CD14-positive monocyte (primary cell): ENCODE measurements at regions not wholly inside any gene's neighbourhood (a gene's known extent, or its start where the extent isn't known, plus 50 kb on each side); places are given as distances from the start of the nearest gene placed in this dataset.

Experiments
- DNase-seq, 3 donors: peaks; one replicate each; pipeline ENCODE4 v3.0.0-alpha.2; 2011 to 2022
- H2AFZ ChIP-seq: 2 replicates; pipeline ENCODE4 v1.6.0; 2012; ENCODE audit warnings: mild to moderate bottlenecking, low read depth, low read length, inconsistent platforms; ENCODE audit not compliant: insufficient read depth, poor library complexity, severe bottlenecking
- H3K27ac ChIP-seq, 2 donors: 1 replicate in 1 of 2; 2 replicates in 1 of 2; pipeline ENCODE4 v1.5.1; 2012 to 2013; ENCODE audit warnings: low read length in 2 of 2, control low read depth in 1 of 2, inconsistent platforms in 1 of 2, low read depth in 1 of 2, mild to moderate bottlenecking in 1 of 2
- H3K27me3 ChIP-seq, 2 donors: one replicate each; pipeline versions ENCODE4 v1.6.0 to v1.6.1; 2011 to 2013; ENCODE audit warnings: low read length in 2 of 2; ENCODE audit not compliant: control insufficient read depth in 2 of 2, insufficient read depth in 2 of 2
- H3K36me3 ChIP-seq, 2 donors: replicated peaks in 1 of 2; 1 replicate in 1 of 2; 2 replicates in 1 of 2; pipeline versions ENCODE4 v1.5.1 to v1.6.1; 2012 to 2013; ENCODE audit warnings: low read length in 2 of 2, control low read depth in 1 of 2, inconsistent platforms in 1 of 2, mild to moderate bottlenecking in 1 of 2; ENCODE audit not compliant: insufficient read depth in 2 of 2, control insufficient read depth in 1 of 2
- H3K4me1 ChIP-seq, 2 donors: 1 replicate in 1 of 2; 2 replicates in 1 of 2; pipeline versions ENCODE4 v1.5.1 to v1.6.1; 2012 to 2013; ENCODE audit warnings: low read length in 2 of 2, control low read depth in 1 of 2, inconsistent platforms in 1 of 2, mild to moderate bottlenecking in 1 of 2, moderate library complexity in 1 of 2; ENCODE audit not compliant: insufficient read depth in 2 of 2, control insufficient read depth in 1 of 2
- H3K4me2 ChIP-seq: replicated peaks from 2 replicates; pipeline ENCODE3; 2012; ENCODE audit warnings: low read length, moderate library complexity, mild to moderate bottlenecking; ENCODE audit not compliant: poor library complexity, severe bottlenecking; ENCODE audit errors: extremely low read depth
- H3K4me3 ChIP-seq, 3 experiments: fragments of 200-600 bp in 1 of 3; sonication (generic) in 1 of 3; replicated peaks in 1 of 3; 1 replicate in 2 of 3; 2 replicates in 1 of 3; pipeline ENCODE4 v1.5.1; 2011 to 2013; ENCODE audit warnings: low read length in 3 of 3, mild to moderate bottlenecking in 3 of 3, control low read depth in 2 of 3, low read depth in 2 of 3, inconsistent platforms in 1 of 3, moderate library complexity in 1 of 3
- H3K79me2 ChIP-seq: 2 replicates; pipeline ENCODE4 v1.6.0; 2012; ENCODE audit warnings: mild to moderate bottlenecking, control low read depth, inconsistent platforms, low read length, moderate library complexity; ENCODE audit not compliant: insufficient read depth
- H3K9ac ChIP-seq: 2 replicates; pipeline ENCODE4 v1.6.0; 2017; ENCODE audit warnings: low read length, mild to moderate bottlenecking; ENCODE audit not compliant: insufficient read depth, poor library complexity, severe bottlenecking
- H3K9me3 ChIP-seq, 2 donors: replicated peaks in 1 of 2; 1 replicate in 1 of 2; 2 replicates in 1 of 2; pipeline versions ENCODE4 v1.5.1 to v1.6.1; 2012 to 2013; ENCODE audit warnings: low read length in 2 of 2, control low read depth in 1 of 2; ENCODE audit not compliant: control insufficient read depth in 1 of 2, insufficient read depth in 1 of 2
- H4K20me1 ChIP-seq: 2 replicates; pipeline ENCODE4 v1.6.0; 2012; ENCODE audit warnings: mild to moderate bottlenecking, low read length, control low read depth, moderate library complexity; ENCODE audit not compliant: insufficient read depth
- H3K27ac Mint-ChIP-seq, 7 donors: one replicate each; pipeline ENCODE4 v1.8.0; 2020; ENCODE audit warnings: mild to moderate bottlenecking in 7 of 7, mixed read lengths in 7 of 7, moderate library complexity in 6 of 7, inconsistent platforms in 2 of 7
- H3K27me3 Mint-ChIP-seq, 3 donors: one replicate each; pipeline ENCODE4 v1.8.0; 2021 to 2022; ENCODE audit warnings: low read depth in 3 of 3, mild to moderate bottlenecking in 3 of 3, mixed read lengths in 3 of 3, moderate library complexity in 3 of 3, inconsistent platforms in 1 of 3
- H3K36me3 Mint-ChIP-seq, 2 donors: one replicate each; pipeline ENCODE4 v1.8.0; 2020; ENCODE audit warnings: mixed read lengths in 2 of 2, inconsistent platforms in 1 of 2, mild to moderate bottlenecking in 1 of 2
- H3K4me1 Mint-ChIP-seq: one replicate; pipeline ENCODE4 v1.8.0; 2020; ENCODE audit warnings: mild to moderate bottlenecking, mixed read lengths
- H3K4me3 Mint-ChIP-seq, 2 donors: one replicate each; pipeline ENCODE4 v1.8.0; 2020; ENCODE audit warnings: mild to moderate bottlenecking in 2 of 2, mixed read lengths in 2 of 2, moderate library complexity in 1 of 2
- H3K9me3 Mint-ChIP-seq, 7 donors: one replicate each; pipeline ENCODE4 v1.8.0; 2020 to 2022; ENCODE audit warnings: mixed read lengths in 7 of 7, mild to moderate bottlenecking in 6 of 7, moderate library complexity in 6 of 7, inconsistent platforms in 2 of 7
- CTCF ChIP-seq: fragments of 200-600 bp; IDR thresholded peaks from one replicate; pipeline ENCODE4 v1.8.0; 2022; ENCODE audit warnings: antibody characterized with exemption, mild to moderate bottlenecking
- WGBS: methylation state at CpG from one replicate; pipeline ENCODE4 v1.1.5; 2013; ENCODE audit warnings: missing lambda C conversion rate; ENCODE audit not compliant: insufficient coverage; 5-methylcytosine and 5-hydroxymethylcytosine counted together
- intact Hi-C, 2 donors: fragments of 100-400 bp; cut with micrococcal nuclease; formaldehyde crosslinking; loops; one replicate each; pipeline versions ENCODE4 v1.15.0 to v1.15.1; 2023

GRCh38 chr7:68663392-68663791, 934.9 kb upstream of the AUTS2 start:
- peaks cover 19 to 33% of the 10 kb centered on the region in 2 donors for H3K9me3 ChIP-seq
- Mint-ChIP-seq H3K4me1 (no peaks in the 10 kb centered on the region), H3K4me3 (no peak overlapping the region), H3K27ac (no peak overlapping the region), H3K27me3 (peaks cover 0 to 2% (median 0%) of the 10 kb centered on the region in 3 donors), H3K9me3 (peaks cover 9 to 32% (median 21%) of the 10 kb centered on the region in 7 donors), H3K36me3 (no peaks in the 10 kb centered on the region)
- no peaks in the 10 kb centered on the region for H3K79me2 ChIP-seq
- H3K36me3 ChIP-seq, result no peaks in the 10 kb centered on the region
- H4K20me1 ChIP-seq, result no peaks in the 10 kb centered on the region
- no peak overlapping the region for H3K4me2 ChIP-seq
- no peak overlapping the region for H3K4me3 ChIP-seq
- no peak overlapping the region for H3K27ac ChIP-seq
- no peak overlapping the region for H3K9ac ChIP-seq
- no peaks in the 10 kb centered on the region for H3K4me1 ChIP-seq
- intact Hi-C loops, result no loop called here
- no peaks in the 10 kb centered on the region for H3K27me3 ChIP-seq
- no peak for DNase-seq
- no peak overlapping the region for H2AFZ ChIP-seq
- WGBS, result no CpG with 5 or more reads among the region's 1 CpG
- TF ChIP-seq CTCF, result no peak

- Mint-ChIP-seq H3K4me1 (no peaks in the 10 kb centered on the region), H3K36me3 (no peaks in the 10 kb centered on the region), H3K4me3 (no peak overlapping the region), H3K27me3 (peaks cover 0 to 2% (median 0%) of the 10 kb centered on the region in 3 donors), H3K9me3 (peaks cover 10 to 44% (median 27%) of the 10 kb centered on the region in 7 donors), H3K27ac (no peak overlapping the region)
- no peak overlapping the region for H3K4me3 ChIP-seq
- DNase-seq, result no peak
- no peak overlapping the region for H3K27ac ChIP-seq
- no peaks in the 10 kb centered on the region for H3K79me2 ChIP-seq
- no peak overlapping the region for H3K9ac ChIP-seq
- no peak overlapping the region for H3K4me2 ChIP-seq
- H4K20me1 ChIP-seq, result no peaks in the 10 kb centered on the region
- no peaks in the 10 kb centered on the region for H3K4me1 ChIP-seq
- TF ChIP-seq CTCF, result no peak
- WGBS, result 94% methylated on average over 2 of the region's 2 CpGs
- H2AFZ ChIP-seq, result no peak overlapping the region
- peaks cover 26 to 33% of the 10 kb centered on the region in 2 donors for H3K9me3 ChIP-seq
- intact Hi-C loops, result no loop called here
- no peaks in the 10 kb centered on the region for H3K36me3 ChIP-seq
- H3K27me3 ChIP-seq, result no peaks in the 10 kb centered on the region
Measured at GRCh38 chr7:68671046-68671445, 927.2 kb upstream of the AUTS2 start.
